Endothelial cell of umbilical vein (primary cell): ENCODE measurements at regions not wholly inside any gene's neighbourhood (a gene's known extent, or its start where the extent isn't known, plus 50 kb on each side); places are given as distances from the start of the nearest gene placed in this dataset.

Experiments
- BruUV-seq: library from RNA; stranded (reverse); fragments of 400-500 nt; replicated peaks from 2 replicates; lab custom pipeline; 2021; lab: Mats Ljungman, UMichigan
- CTCF ChIA-PET: fragments of 300-600, 350-600 bp; sonication (Branson Sonifier 250); formaldehyde crosslinking; loops from one replicate; lab custom pipeline; 2021; ENCODE audit warnings: antibody characterized with exemption, inconsistent platforms; lab: Charles Lee
- POLR2A ChIA-PET: fragments of 300-600, 350-600 bp; sonication (Branson Sonifier 250); formaldehyde crosslinking; loops from one replicate; lab custom pipeline; 2021; ENCODE audit warnings: antibody characterized with exemption, inconsistent platforms; lab: Charles Lee
- DNase-seq: peaks from one replicate; pipeline ENCODE4 v3.0.0-alpha.2; 2011; ENCODE audit warnings: low read depth, low spot score
- FAIRE-seq: peaks from 2 replicates; lab custom pipeline; 2011; peaks lifted over from hg19 to GRCh38; lab: Jason Lieb, UNC
- H2AFZ ChIP-seq: 2 replicates; pipeline ENCODE4 v1.6.0; 2012; ENCODE audit warnings: low read depth, low read length, control low read depth, inconsistent platforms
- H3K27ac ChIP-seq: 2 replicates; pipeline ENCODE4 v1.5.1; 2011; ENCODE audit warnings: low read depth, mild to moderate bottlenecking, control low read depth, low read length, moderate library complexity; ENCODE audit not compliant: insufficient read depth
- H3K27me3 ChIP-seq, 2 experiments: 2 replicates each; pipeline versions ENCODE4 v1.6.0 to v1.6.1; 2011; ENCODE audit warnings: low read length in 2 of 2, mixed read lengths in 1 of 2; ENCODE audit not compliant: control insufficient read depth in 2 of 2, insufficient read depth in 2 of 2
- H3K36me3 ChIP-seq, 2 experiments: 2 replicates in 1 of 2; 3 replicates in 1 of 2; pipeline ENCODE4 v1.5.1; 2011; ENCODE audit warnings: low read length in 2 of 2, mild to moderate bottlenecking in 1 of 2, moderate library complexity in 1 of 2; ENCODE audit not compliant: control insufficient read depth in 2 of 2, insufficient read depth in 2 of 2; ENCODE audit errors: extremely low read depth in 1 of 2
- H3K4me1 ChIP-seq: 3 replicates; pipeline ENCODE4 v1.5.1; 2011; ENCODE audit warnings: mild to moderate bottlenecking, low read length; ENCODE audit not compliant: control insufficient read depth, insufficient read depth; ENCODE audit errors: extremely low read depth
- H3K4me2 ChIP-seq: 2 replicates; pipeline ENCODE4 v1.6.1; 2011; ENCODE audit warnings: low read length, control low read depth, mixed read lengths; ENCODE audit not compliant: insufficient read depth
- H3K4me3 ChIP-seq, 3 experiments: fragments of 200-600 bp in 1 of 3; sonication (generic), shearing (Covaris generic) in 1 of 3; replicated peaks in 1 of 3; 2 replicates each; pipeline ENCODE4 v1.5.1; 2011 to 2016; ENCODE audit warnings: control low read depth in 3 of 3, low read length in 3 of 3, mild to moderate bottlenecking in 2 of 3, inconsistent platforms in 1 of 3, low read depth in 1 of 3, moderate library complexity in 1 of 3; ENCODE audit not compliant: insufficient read depth in 1 of 3
- H3K79me2 ChIP-seq: 2 replicates; pipeline ENCODE4 v1.6.0; 2012; ENCODE audit warnings: low read length, inconsistent platforms; ENCODE audit not compliant: control insufficient read depth, insufficient read depth
- H3K9ac ChIP-seq: replicated peaks from 2 replicates; pipeline ENCODE3; 2011; ENCODE audit warnings: low read length, control low read depth; ENCODE audit not compliant: insufficient read depth; ENCODE audit errors: extremely low read depth
- H3K9me1 ChIP-seq: replicated peaks from 3 replicates; pipeline ENCODE4 v1.6.0; 2011; ENCODE audit warnings: mild to moderate bottlenecking, low read length; ENCODE audit not compliant: control insufficient read depth, insufficient read depth; ENCODE audit errors: extremely low read depth
- H3K9me3 ChIP-seq: replicated peaks from 2 replicates; pipeline ENCODE4 v1.5.1; 2012; ENCODE audit warnings: low read length, inconsistent platforms; ENCODE audit not compliant: control insufficient read depth, insufficient read depth
- H4K20me1 ChIP-seq: replicated peaks from 2 replicates; pipeline ENCODE3; 2011; ENCODE audit warnings: mild to moderate bottlenecking, low read length; ENCODE audit not compliant: control insufficient read depth, insufficient read depth; ENCODE audit errors: extremely low read depth
- EZH2 ChIP-seq: IDR thresholded peaks from 2 replicates; pipeline ENCODE4 v1.6.1; 2012; ENCODE audit warnings: borderline replicate concordance, low read depth, mild to moderate bottlenecking, moderate library complexity, low read length, inconsistent platforms; ENCODE audit not compliant: severe bottlenecking
- FOS ChIP-seq: IDR thresholded peaks from 2 replicates; pipeline ENCODE4 v1.6.1; 2011; ENCODE audit warnings: mild to moderate bottlenecking, low read length, moderate library complexity, borderline replicate concordance; ENCODE audit not compliant: insufficient read depth
- GATA2 ChIP-seq: IDR thresholded peaks from 2 replicates; pipeline ENCODE4 v1.7.0; 2011; ENCODE audit warnings: low read depth, mild to moderate bottlenecking, moderate library complexity, mixed read lengths, low read length; ENCODE audit not compliant: insufficient read length, insufficient read depth
- JUN ChIP-seq: IDR thresholded peaks from 2 replicates; pipeline ENCODE4 v1.6.1; 2011; ENCODE audit warnings: borderline replicate concordance, low read depth; ENCODE audit not compliant: insufficient read length, insufficient read depth
- MYC ChIP-seq: IDR thresholded peaks from one replicate; pipeline ENCODE4 v1.6.1; 2011; ENCODE audit warnings: mild to moderate bottlenecking, low read depth, low read length
- POLR2A ChIP-seq: IDR thresholded peaks from 2 replicates; pipeline ENCODE4 v1.6.1; 2012; ENCODE audit warnings: low read depth, mild to moderate bottlenecking, control low read depth, low read length
- POLR2AphosphoS5 ChIP-seq: IDR thresholded peaks from 2 replicates; pipeline ENCODE4 v1.6.1; 2012; ENCODE audit warnings: low read depth, mild to moderate bottlenecking, control low read depth, low read length, moderate library complexity; ENCODE audit not compliant: insufficient read depth
- dilution Hi-C: fragments of 300-500 bp; cut with MboI; formaldehyde crosslinking; loops from one replicate; pipeline ENCODE4 v1.15.0; 2019; ENCODE audit warnings: low sequenced_read_pairs; ENCODE audit not compliant: extremely low pct_ligation_motif_present
- intact Hi-C: fragments of 100-400 bp; cut with micrococcal nuclease; formaldehyde crosslinking; loops from one replicate; pipeline ENCODE4 v1.10.0; 2022
- TF ChIP-seq, protein P1 (sequence below): IDR thresholded peaks from 2 replicates; pipeline ENCODE4 v1.6.1; 2011; ENCODE audit not compliant: insufficient read depth, insufficient read length
- TF ChIP-seq, protein P2 (sequence below), 2 donors: IDR thresholded peaks; 1 replicate in 1 of 2; 2 replicates in 1 of 2; pipeline ENCODE4 v1.5.1; 2011; ENCODE audit warnings: low read length in 2 of 2, mild to moderate bottlenecking in 2 of 2, moderate library complexity in 2 of 2, control low read depth in 1 of 2, inconsistent platforms in 1 of 2, low read depth in 1 of 2; ENCODE audit not compliant: insufficient read depth in 1 of 2; ENCODE audit errors: extremely low read depth in 1 of 2

DNA sequence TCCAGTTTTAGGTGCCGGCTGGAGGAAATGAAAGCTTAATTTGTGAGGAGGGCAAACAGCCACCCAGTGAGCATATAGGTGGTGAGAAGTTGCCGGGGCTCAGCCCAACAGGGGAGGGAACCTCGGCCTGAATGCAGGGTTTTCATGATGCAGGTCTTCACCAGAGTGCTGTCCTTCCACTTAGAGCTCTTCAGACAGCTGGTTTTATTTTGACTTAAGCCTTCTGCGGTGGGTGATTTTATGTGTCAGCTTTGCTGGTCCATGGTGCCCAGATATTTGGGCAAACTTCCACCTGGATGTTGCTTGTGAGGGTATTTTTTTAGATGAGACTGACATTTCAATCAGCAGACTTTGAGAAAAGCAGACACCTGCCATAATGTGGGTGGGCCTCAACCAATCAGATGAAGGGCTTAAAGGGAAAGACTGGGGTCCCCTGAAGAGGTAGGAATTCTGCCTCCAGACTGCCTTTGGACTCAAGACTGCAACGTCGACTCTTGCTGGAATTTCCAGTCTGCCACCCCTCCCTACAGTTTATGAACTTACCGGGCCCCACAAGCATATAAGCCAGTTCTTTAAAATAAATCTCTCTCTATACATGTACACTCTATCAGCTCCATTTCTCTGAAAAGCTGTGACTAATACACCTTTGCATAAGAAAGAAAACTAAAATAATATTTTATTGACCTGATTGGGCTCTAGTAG, 72.8 kb downstream of the RHOU start:
- dilution Hi-C loops = no loop called here
- no TSS peak for BruUV-seq

More for the DNA sequence above, 72.8 kb downstream of the RHOU start:
- Histone ChIP-seq H4K20me1 (no peaks in the 10 kb centered on the region), H2AFZ (no peak overlapping the region), H3K9me3 (no peaks in the 10 kb centered on the region), H3K4me1 (no peaks in the 10 kb centered on the region), H3K9me1 (no peaks in the 10 kb centered on the region), H3K4me3 (no peak overlapping the region), H3K27me3 (no peaks in the 10 kb centered on the region), H3K36me3 (no peaks in the 10 kb centered on the region), H3K79me2 (no peaks in the 10 kb centered on the region), H3K9ac (no peak overlapping the region), H3K4me2 (no peak overlapping the region), H3K27ac (no peak overlapping the region)
- ChIA-PET CTCF (interaction anchor here (1.3 to 1.4 kb wide), 2 partner anchors 11 to 105 kb away, joined by 3 read pairs; no protein-coding TSS in a partner anchor), POLR2A (no interaction called here)
- FAIRE-seq = no peak
- DNase-seq = no peak
- no peak for TF ChIP-seq JUN
- TF ChIP-seq, protein P1, sequence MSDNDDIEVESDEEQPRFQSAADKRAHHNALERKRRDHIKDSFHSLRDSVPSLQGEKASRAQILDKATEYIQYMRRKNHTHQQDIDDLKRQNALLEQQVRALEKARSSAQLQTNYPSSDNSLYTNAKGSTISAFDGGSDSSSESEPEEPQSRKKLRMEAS = no peak
- TF ChIP-seq EZH2 = no peak
- no peak for TF ChIP-seq POLR2AphosphoS5
- TF ChIP-seq POLR2A = no peak
- no peak for TF ChIP-seq MYC
- no peak for TF ChIP-seq FOS
- no peak for TF ChIP-seq GATA2
- TF ChIP-seq, protein P2, sequence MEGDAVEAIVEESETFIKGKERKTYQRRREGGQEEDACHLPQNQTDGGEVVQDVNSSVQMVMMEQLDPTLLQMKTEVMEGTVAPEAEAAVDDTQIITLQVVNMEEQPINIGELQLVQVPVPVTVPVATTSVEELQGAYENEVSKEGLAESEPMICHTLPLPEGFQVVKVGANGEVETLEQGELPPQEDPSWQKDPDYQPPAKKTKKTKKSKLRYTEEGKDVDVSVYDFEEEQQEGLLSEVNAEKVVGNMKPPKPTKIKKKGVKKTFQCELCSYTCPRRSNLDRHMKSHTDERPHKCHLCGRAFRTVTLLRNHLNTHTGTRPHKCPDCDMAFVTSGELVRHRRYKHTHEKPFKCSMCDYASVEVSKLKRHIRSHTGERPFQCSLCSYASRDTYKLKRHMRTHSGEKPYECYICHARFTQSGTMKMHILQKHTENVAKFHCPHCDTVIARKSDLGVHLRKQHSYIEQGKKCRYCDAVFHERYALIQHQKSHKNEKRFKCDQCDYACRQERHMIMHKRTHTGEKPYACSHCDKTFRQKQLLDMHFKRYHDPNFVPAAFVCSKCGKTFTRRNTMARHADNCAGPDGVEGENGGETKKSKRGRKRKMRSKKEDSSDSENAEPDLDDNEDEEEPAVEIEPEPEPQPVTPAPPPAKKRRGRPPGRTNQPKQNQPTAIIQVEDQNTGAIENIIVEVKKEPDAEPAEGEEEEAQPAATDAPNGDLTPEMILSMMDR (IDR thresholded peaks at IDR 0.05; ENCODE audit: extremely low read depth in 1 of 2, insufficient read depth in 1 of 2, low read depth in 1 of 2, low read length in 2 of 2) = no peak
- intact Hi-C loops = no loop called here
